Chondrocyte (in vitro differentiated cells): ENCODE measurements at regions not wholly inside any gene's neighbourhood (a gene's known extent, or its start where the extent isn't known, plus 50 kb on each side); places are given as distances from the start of the nearest gene placed in this dataset.

Experiments
- DNase-seq: peaks from one replicate; pipeline ENCODE4 v3.0.0; 2021; ENCODE audit warnings: mixed read lengths, low spot score
- H3K27ac Mint-ChIP-seq: one replicate; pipeline ENCODE4 v1.8.0; 2021; ENCODE audit warnings: mild to moderate bottlenecking, moderate library complexity, mixed read lengths; ENCODE audit not compliant: unreplicated experiment
- H3K27me3 Mint-ChIP-seq: 2 replicates; pipeline ENCODE4 v1.8.0; 2021; ENCODE audit warnings: low read depth, mixed read lengths
- H3K36me3 Mint-ChIP-seq: 2 replicates; pipeline ENCODE4 v1.8.0; 2021; ENCODE audit warnings: low read depth, mixed read lengths
- H3K4me1 Mint-ChIP-seq: 2 replicates; pipeline ENCODE4 v1.8.0; 2021; ENCODE audit warnings: low read depth, mild to moderate bottlenecking, mixed read lengths
- H3K4me3 Mint-ChIP-seq: one replicate; pipeline ENCODE4 v1.8.0; 2021; ENCODE audit warnings: mild to moderate bottlenecking, moderate library complexity, mixed read lengths; ENCODE audit not compliant: unreplicated experiment
- H3K9me3 Mint-ChIP-seq: 2 replicates; pipeline ENCODE4 v1.8.0; 2021; ENCODE audit warnings: low read depth, mixed read lengths
- CTCF ChIP-seq: fragments of 200-600 bp; sonication (generic); IDR thresholded peaks from 2 replicates; pipeline ENCODE4 v1.5.0; 2021; ENCODE audit warnings: antibody characterized with exemption, mild to moderate bottlenecking, moderate library complexity

- no peak for TF ChIP-seq CTCF
- H3K9me3 Mint-ChIP-seq, result peaks cover 2% of the 10 kb centered on the region
- H3K4me1 Mint-ChIP-seq, result no peaks in the 10 kb centered on the region
Measured at GRCh38 chr14:40003773-40004172, 571.5 kb upstream of the FBXO33 start.

GRCh38 chr14:39998854-39999253, 566.6 kb upstream of the FBXO33 start:
- Mint-ChIP-seq H3K27me3 (peaks cover 9% of the 10 kb centered on the region), H3K4me3 (no peak overlapping the region), H3K4me1 (no peaks in the 10 kb centered on the region), H3K36me3 (no peaks in the 10 kb centered on the region), H3K27ac (no peak overlapping the region), H3K9me3 (peaks cover 2% of the 10 kb centered on the region)
- TF ChIP-seq CTCF, result no peak
- no peak for DNase-seq

More at GRCh38 chr14:40003773-40004172, 571.5 kb upstream of the FBXO33 start:
- DNase-seq, result no peak
- no peak overlapping the region for H3K27ac Mint-ChIP-seq
- no peak overlapping the region for H3K4me3 Mint-ChIP-seq
- H3K36me3 Mint-ChIP-seq, result no peaks in the 10 kb centered on the region
- peaks cover 5% of the 10 kb centered on the region for H3K27me3 Mint-ChIP-seq

GRCh38 chr14:39998114-39998513, 565.9 kb upstream of the FBXO33 start:
- Mint-ChIP-seq H3K4me1 (no peaks in the 10 kb centered on the region), H3K9me3 (peaks cover 5% of the 10 kb centered on the region), H3K27ac (no peak overlapping the region), H3K27me3 (peaks cover 9% of the 10 kb centered on the region), H3K4me3 (no peak overlapping the region), H3K36me3 (no peaks in the 10 kb centered on the region)
- TF ChIP-seq CTCF, result no peak
- no peak for DNase-seq

GRCh38 chr14:39991041-39991440, 558.8 kb upstream of the FBXO33 start:
- Mint-ChIP-seq H3K27me3 (peaks cover 9% of the 10 kb centered on the region), H3K27ac (no peak overlapping the region), H3K36me3 (no peaks in the 10 kb centered on the region), H3K4me1 (no peaks in the 10 kb centered on the region), H3K9me3 (peaks cover 3% of the 10 kb centered on the region), H3K4me3 (no peak overlapping the region)
- no peak for TF ChIP-seq CTCF
- DNase-seq, result no peak

- Mint-ChIP-seq H3K9me3 (peaks cover 3% of the 10 kb centered on the region), H3K27ac (no peak overlapping the region), H3K27me3 (peaks cover 4% of the 10 kb centered on the region), H3K4me3 (no peak overlapping the region), H3K36me3 (no peaks in the 10 kb centered on the region), H3K4me1 (no peaks in the 10 kb centered on the region)
- TF ChIP-seq CTCF, result peak; percentile 79
- no peak for DNase-seq
Measured at GRCh38 chr14:39988939-39989338, 556.7 kb upstream of the FBXO33 start.
